ENCODE measurements at regions not wholly inside any gene's neighbourhood (a gene's known extent, or its start where the extent isn't known, plus 50 kb on each side); places are given as distances from the start of the nearest gene placed in this dataset.

- H3K27ac ChIP-seq (ENCODE audit: low read depth, low read length, poor library complexity, severe bottlenecking) = no peak overlapping the region
- no peaks in the 10 kb centered on the region for H3K79me2 ChIP-seq (ENCODE audit: insufficient read depth, low read length)
- no peak overlapping the region for H3K4me2 ChIP-seq (ENCODE audit: low read length)
- H4K20me1 ChIP-seq (ENCODE audit: insufficient read depth, low read length) = no peaks in the 10 kb centered on the region
- H3K9me3 ChIP-seq (ENCODE audit: low read length) = no peaks in the 10 kb centered on the region
- no peak for TF ChIP-seq EZH2 (IDR thresholded peaks at IDR 0.05; ENCODE audit: borderline replicate concordance, low read length)
- TF ChIP-seq, protein P1, sequence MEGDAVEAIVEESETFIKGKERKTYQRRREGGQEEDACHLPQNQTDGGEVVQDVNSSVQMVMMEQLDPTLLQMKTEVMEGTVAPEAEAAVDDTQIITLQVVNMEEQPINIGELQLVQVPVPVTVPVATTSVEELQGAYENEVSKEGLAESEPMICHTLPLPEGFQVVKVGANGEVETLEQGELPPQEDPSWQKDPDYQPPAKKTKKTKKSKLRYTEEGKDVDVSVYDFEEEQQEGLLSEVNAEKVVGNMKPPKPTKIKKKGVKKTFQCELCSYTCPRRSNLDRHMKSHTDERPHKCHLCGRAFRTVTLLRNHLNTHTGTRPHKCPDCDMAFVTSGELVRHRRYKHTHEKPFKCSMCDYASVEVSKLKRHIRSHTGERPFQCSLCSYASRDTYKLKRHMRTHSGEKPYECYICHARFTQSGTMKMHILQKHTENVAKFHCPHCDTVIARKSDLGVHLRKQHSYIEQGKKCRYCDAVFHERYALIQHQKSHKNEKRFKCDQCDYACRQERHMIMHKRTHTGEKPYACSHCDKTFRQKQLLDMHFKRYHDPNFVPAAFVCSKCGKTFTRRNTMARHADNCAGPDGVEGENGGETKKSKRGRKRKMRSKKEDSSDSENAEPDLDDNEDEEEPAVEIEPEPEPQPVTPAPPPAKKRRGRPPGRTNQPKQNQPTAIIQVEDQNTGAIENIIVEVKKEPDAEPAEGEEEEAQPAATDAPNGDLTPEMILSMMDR (IDR thresholded peaks at IDR 0.05; ENCODE audit: low read length) = no peak
- H3K27me3 ChIP-seq (ENCODE audit: insufficient read depth, low read length) = no peaks in the 10 kb centered on the region; the same call in 1 of the 2 replicates
- H3K4me3 ChIP-seq (ENCODE audit: low read depth, low read length, poor library complexity, severe bottlenecking) = no peak overlapping the region
- no peaks in the 10 kb centered on the region for H3F3A ChIP-seq (ENCODE audit: insufficient read depth, low read length)
- H3K9me2 ChIP-seq (ENCODE audit: low read depth, low read length) = no peaks in the 10 kb centered on the region
- no peaks in the 10 kb centered on the region for H3K4me1 ChIP-seq (ENCODE audit: insufficient read depth, low read length, severe bottlenecking)
- H2AFZ ChIP-seq (ENCODE audit: low read length) = no peak overlapping the region
- no peaks in the 10 kb centered on the region for H3K36me3 ChIP-seq (ENCODE audit: insufficient read depth, low read length)
- H3K9ac ChIP-seq (ENCODE audit: low read length) = no peak overlapping the region
These were observed 337.1 kb downstream of the GADD45G start for GRCh38 chr9:89941875-89942274.

DNA sequence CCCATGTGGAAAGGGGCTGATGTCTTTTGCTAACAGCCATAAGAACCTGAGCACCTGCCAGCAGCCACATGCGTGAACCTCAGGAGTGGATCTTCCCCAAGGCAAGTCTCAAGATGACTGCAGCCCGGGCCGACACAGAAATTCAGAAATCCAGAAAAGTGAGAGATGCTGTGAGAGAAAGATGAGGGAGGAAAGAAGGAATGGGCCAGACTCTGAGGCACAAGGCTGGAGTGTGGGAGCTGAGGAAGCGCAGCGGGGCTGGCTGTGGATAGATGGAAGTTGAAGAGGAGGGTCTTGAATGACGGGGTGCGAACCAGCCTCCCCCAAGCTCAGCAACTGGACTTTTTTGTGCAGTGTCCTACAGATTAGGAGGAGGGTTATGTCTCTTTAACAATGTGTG, 337.8 kb downstream of the GADD45G start:
- Histone ChIP-seq H3K27me3 (ENCODE audit: insufficient read depth, low read length) (no peaks in the 10 kb centered on the region; the same call in 1 of the 2 replicates), H3K27ac (ENCODE audit: low read depth, low read length, poor library complexity, severe bottlenecking) (no peak overlapping the region), H3K79me2 (ENCODE audit: insufficient read depth, low read length) (no peaks in the 10 kb centered on the region), H2AFZ (ENCODE audit: low read length) (no peak overlapping the region), H3F3A (ENCODE audit: insufficient read depth, low read length) (no peaks in the 10 kb centered on the region), H4K20me1 (ENCODE audit: insufficient read depth, low read length) (no peaks in the 10 kb centered on the region), H3K9me2 (ENCODE audit: low read depth, low read length) (no peaks in the 10 kb centered on the region), H3K9ac (ENCODE audit: low read length) (no peak overlapping the region), H3K9me3 (ENCODE audit: low read length) (no peaks in the 10 kb centered on the region), H3K4me2 (ENCODE audit: low read length) (no peak overlapping the region), H3K4me3 (ENCODE audit: low read depth, low read length, poor library complexity, severe bottlenecking) (no peak overlapping the region), H3K4me1 (ENCODE audit: insufficient read depth, low read length, severe bottlenecking) (no peaks in the 10 kb centered on the region), H3K36me3 (ENCODE audit: insufficient read depth, low read length) (no peaks in the 10 kb centered on the region)
- TF ChIP-seq, protein P1 (IDR thresholded peaks at IDR 0.05; ENCODE audit: low read length) = no peak
- no peak for TF ChIP-seq EZH2 (IDR thresholded peaks at IDR 0.05; ENCODE audit: borderline replicate concordance, low read length)

DNA sequence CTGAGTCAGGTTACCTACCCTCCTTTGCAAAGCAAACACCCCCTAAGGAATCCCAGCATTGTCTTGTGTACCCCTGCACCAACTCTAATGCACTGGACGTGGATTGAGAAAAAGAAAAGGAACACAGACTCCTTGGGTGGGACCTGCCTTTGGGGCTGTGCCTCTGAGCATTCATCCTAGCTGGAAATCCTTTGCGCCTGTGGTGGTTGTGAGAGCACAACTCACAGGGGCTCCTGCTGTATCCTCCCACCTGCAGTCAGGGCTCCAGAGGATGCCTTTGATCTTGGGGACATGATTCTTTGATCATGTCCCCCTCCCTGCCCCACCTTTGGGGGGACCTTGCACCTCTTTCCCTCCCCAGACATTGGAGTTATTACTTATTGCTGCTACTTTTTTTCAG, 338.5 kb downstream of the GADD45G start:
- Histone ChIP-seq H3K36me3 (ENCODE audit: insufficient read depth, low read length) (no peaks in the 10 kb centered on the region), H3K9me2 (ENCODE audit: low read depth, low read length) (no peaks in the 10 kb centered on the region), H4K20me1 (ENCODE audit: insufficient read depth, low read length) (no peaks in the 10 kb centered on the region), H3K79me2 (ENCODE audit: insufficient read depth, low read length) (no peaks in the 10 kb centered on the region), H3K27ac (ENCODE audit: low read depth, low read length, poor library complexity, severe bottlenecking) (no peak overlapping the region), H3K4me3 (ENCODE audit: low read depth, low read length, poor library complexity, severe bottlenecking) (no peak overlapping the region), H3K4me2 (ENCODE audit: low read length) (no peak overlapping the region), H3F3A (ENCODE audit: insufficient read depth, low read length) (no peaks in the 10 kb centered on the region), H2AFZ (ENCODE audit: low read length) (no peak overlapping the region), H3K27me3 (ENCODE audit: insufficient read depth, low read length) (no peaks in the 10 kb centered on the region; the same call in 1 of the 2 replicates), H3K9me3 (ENCODE audit: low read length) (no peaks in the 10 kb centered on the region), H3K9ac (ENCODE audit: low read length) (no peak overlapping the region), H3K4me1 (ENCODE audit: insufficient read depth, low read length, severe bottlenecking) (no peaks in the 10 kb centered on the region)
- TF ChIP-seq, protein P1 (IDR thresholded peaks at IDR 0.05; ENCODE audit: low read length) = no peak
- TF ChIP-seq EZH2 (IDR thresholded peaks at IDR 0.05; ENCODE audit: borderline replicate concordance, low read length) = no peak

All from OCI-LY1 (cell line).